Left ventricle myocardium superior (tissue), 1 donor: ENCODE measurements at regions not wholly inside any gene's neighbourhood (a gene's known extent, or its start where the extent isn't known, plus 50 kb on each side); places are given as distances from the start of the nearest gene placed in this dataset.

Source experiments
- ATAC-seq: fragments of 200-7000 bp; cut with Tn5 transposase; one replicate; pipeline ENCODE4 v1.9.1; 2020; ENCODE audit warnings: mild to moderate bottlenecking, moderate library complexity
- DNase-seq: peaks from one replicate; pipeline ENCODE4 v3.0.0-alpha.2; 2020
- intact Hi-C: fragments of 100-400 bp; cut with micrococcal nuclease; formaldehyde crosslinking; loops from one replicate; pipeline ENCODE4 v1.11.0; 2022
- donor health status: DM: no; HTN: yes; CAD: no; lungs with severe emphysema.

- ATAC-seq = no peak
Measured at GRCh38 chr1:201589186-201589585, 50.3 kb downstream of the NAV1 start.

DNA sequence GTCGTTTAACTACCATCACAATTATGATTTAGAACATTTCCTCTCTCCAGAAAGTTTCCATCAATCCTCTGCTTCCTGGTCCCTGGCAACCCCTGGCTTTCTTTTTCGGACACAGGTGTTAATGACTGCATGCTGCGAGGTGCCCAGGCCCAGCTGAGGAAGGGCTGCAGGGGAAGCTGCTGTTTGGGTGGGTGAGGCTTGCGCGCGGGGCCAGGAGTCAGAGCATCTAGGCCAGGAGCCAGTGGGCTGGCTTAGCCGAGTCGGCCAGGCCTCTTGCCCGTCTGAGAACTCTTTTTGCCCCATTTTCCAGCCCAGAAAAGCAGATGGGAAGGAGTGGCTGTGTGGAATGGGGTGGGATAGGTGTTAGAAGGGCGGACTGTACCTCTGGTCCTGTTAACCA, 51.5 kb downstream of the NAV1 start:
- ATAC-seq = no peak
- intact Hi-C loops = no loop called here
- no peak for DNase-seq

More at GRCh38 chr1:201589186-201589585, 50.3 kb downstream of the NAV1 start:
- intact Hi-C loops = no loop called here
- no peak for DNase-seq

DNA sequence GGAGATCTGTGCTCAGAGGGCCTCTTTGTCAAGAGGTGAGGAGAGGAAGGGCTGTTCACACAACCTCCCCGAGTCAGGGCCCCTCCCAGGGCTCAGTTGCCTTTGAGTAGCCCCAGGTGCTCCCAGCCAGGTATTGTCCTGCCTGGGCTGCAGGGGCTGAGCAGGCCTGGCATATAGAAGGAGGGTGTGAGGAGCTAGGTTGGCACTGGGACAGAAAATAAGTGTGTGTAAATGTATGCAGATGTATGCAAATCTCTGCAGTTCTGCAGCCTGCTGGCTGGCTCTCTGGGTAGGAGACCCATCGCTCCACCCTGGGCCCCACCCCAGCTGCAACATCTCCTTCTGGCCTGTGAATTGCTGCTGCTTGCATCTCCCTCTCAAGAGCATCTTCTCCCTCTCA, 52.4 kb downstream of the NAV1 start:
- intact Hi-C loops = no loop called here
- no peak for ATAC-seq
- DNase-seq = no peak

DNA sequence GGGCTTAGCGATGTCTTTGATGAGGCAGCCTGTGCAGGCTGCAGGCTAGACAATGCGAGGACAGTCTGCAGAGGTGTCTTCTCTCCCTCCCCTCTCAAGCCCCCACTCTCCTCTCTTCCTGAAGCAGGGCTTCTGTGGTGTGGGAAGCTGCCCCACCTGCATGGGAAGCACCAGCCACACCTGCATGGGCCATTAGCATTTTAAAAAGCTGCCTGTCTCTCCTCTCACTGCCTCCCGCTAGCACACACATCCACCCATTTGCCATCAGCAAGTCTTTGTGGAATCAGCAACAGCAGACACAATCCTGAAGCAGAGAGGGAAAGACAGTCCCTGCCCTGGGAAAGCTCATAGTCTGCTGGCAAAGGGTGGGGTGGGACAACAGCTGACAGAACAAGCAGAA, 53.1 kb downstream of the NAV1 start:
- intact Hi-C loops = no loop called here
- ATAC-seq (no peak), DNase-seq (no peak)

GRCh38 chr1:201593200-201593921, 54.4 kb downstream of the NAV1 start:
- DNase-seq = no peak
- intact Hi-C loops = no loop called here

GRCh38 chr1:201594575-201595245, 55.8 kb downstream of the NAV1 start:
- intact Hi-C loops = no loop called here
- DNase-seq (peak; percentile 43), ATAC-seq (no peak)

More at GRCh38 chr1:201593200-201593921, 54.4 kb downstream of the NAV1 start:
- peak; percentile 90 for ATAC-seq

GRCh38 chr1:201595381-201595780, 56.5 kb downstream of the NAV1 start:
- DNase-seq (no peak), ATAC-seq (no peak)
- intact Hi-C loops = no loop called here

- ATAC-seq (no peak), DNase-seq (no peak)
- intact Hi-C loops = no loop called here
Measured at GRCh38 chr1:201596101-201596868, 57.4 kb downstream of the NAV1 start.

- DNase-seq (peak; percentile 50), ATAC-seq (peak; percentile 16)
- intact Hi-C loops = no loop called here
Measured at GRCh38 chr1:201597551-201598230, 58.8 kb downstream of the NAV1 start.

DNA sequence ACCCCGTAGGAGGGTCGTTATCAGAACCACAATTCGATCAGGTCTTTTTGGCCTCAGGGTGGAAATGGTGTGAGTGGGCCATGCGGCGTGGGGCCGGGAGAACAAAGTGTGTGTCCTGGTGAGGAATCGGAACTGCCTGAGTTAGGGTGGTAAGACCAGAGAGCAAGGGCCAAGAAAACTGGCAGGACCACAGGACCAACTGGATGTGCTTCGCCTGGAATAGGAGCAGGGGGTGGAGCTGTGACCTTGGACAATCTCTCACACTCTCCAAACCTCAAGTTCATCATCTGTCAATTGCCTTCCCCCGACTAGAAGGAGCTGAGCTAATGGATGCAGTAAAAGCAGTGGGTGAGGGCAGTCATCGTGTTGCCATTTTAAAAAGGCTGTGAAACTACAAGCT, 59.5 kb downstream of the NAV1 start:
- intact Hi-C loops = no loop called here
- no peak for ATAC-seq
- no peak for DNase-seq

DNA sequence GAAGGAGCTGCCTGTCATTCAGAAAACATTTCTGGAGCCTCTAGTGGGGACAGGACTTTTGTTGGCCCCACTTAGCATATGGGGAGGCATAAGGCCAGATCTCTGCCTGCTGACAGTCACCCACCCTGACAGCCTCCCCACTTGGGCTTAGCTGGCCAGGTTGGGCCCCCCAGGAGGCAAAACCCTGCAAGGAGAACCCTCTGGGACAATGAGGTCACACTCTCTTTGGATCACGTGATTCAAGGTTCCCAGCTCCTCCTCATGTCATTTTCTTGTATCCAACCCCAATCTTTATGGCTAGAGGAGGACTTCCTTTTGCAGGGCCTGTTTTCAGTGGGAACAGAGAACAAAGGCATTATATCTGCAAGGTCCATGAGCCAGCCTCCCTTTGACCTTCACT, 60.0 kb downstream of the NAV1 start:
- DNase-seq = no peak
- ATAC-seq = no peak
- intact Hi-C loops = no loop called here

DNA sequence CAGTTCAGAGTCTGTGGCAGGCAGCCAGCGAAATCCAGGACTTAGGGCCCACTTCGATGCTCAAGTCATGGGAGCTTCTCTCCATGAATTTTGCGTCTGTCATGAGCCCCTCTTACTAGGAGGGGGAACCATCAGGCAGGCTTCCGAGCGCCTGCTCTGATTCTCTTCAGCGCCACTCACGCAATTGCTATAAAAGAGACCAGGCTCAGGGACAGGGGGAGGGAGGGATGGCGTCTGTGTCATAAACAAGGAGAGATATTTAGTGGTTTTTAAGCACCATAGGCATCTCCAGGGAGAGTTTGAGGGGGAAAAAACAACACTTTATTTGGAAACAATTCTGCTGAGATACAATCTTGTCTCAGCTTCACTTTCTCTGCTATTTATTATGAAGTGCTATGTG, 60.6 kb downstream of the NAV1 start:
- DNase-seq (no peak), ATAC-seq (no peak)
- intact Hi-C loops = no loop called here

GRCh38 chr1:201602413-201603265, 63.7 kb downstream of the NAV1 start:
- DNase-seq (no peak), ATAC-seq (peak; percentile 50)
- intact Hi-C loops = no loop called here

DNA sequence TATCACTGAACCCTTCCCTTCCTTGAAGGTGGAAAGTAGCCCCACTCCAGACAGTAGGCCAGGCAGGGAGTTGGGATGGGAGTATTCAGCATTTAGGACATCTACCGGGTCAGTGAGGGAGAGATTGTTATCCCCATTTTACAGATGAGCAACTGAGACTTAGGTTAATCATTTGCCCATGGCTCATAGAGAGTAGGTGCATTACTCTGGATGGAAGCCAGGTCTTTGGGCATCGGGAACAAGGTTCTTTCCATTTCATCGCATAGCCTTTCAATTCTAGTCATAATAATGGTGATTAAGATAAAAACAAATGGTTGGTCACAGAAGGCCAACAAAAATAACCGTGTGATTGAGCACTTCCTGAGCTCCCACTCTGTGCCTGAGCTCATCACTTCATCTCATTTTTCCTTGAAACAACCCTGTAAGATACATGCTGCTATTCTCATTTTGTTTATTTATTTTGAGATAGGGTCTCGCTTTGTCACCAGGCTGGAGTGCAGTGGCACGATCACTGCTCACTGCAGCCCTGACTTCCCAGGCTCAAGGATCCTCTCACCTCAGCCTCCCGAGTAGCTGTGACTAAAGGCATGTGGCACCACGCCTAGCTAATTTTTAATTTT, 64.8 kb downstream of the NAV1 start:
- intact Hi-C loops = no loop called here
- no peak for ATAC-seq
- DNase-seq = no peak

DNA sequence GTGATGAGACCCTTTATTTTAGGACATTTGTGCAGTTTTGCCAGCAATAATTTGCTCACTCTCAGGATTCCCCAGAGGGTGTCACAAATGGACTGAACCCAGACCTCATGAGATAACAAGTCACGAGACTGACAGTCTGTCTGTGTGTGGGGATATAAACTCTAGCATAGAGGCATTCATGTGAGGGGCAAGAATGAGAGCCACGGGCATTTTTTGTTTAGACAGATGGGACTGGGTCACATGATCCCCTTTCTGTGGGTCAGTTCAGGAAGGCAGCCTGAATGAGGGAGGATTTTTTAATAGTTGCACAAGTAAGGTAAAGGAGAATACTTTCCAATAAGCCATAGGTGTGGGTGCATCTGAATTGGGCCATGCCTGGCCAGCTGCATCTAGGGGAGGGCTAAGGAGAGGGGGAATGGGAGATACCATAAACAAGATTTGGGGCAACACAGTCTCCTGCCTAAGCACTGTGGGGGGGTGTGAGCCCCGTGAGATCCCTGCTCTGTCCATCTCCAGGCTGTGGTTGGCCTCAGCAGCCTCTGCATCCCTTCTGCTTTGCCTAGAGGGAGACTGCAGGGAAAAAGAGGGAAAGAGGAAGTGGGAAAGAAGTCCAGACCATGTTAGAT, 66.6 kb downstream of the NAV1 start:
- intact Hi-C loops = no loop called here
- ATAC-seq (no peak), DNase-seq (no peak)

- DNase-seq = no peak
- ATAC-seq = no peak
- intact Hi-C loops = no loop called here
Measured at GRCh38 chr1:201606096-201606495, 67.2 kb downstream of the NAV1 start.

GRCh38 chr1:201606623-201607022, 67.7 kb downstream of the NAV1 start:
- no peak for ATAC-seq
- no peak for DNase-seq
- intact Hi-C loops = no loop called here
